IMR-90 (cell line): ENCODE measurements at regions not wholly inside any gene's neighbourhood (a gene's known extent, or its start where the extent isn't known, plus 50 kb on each side); places are given as distances from the start of the nearest gene placed in this dataset.
A peak's percentile ranks its signal among the peaks of the same experiment; 100 is the strongest.

Experiments used
- ATAC-seq: fragments of 200-7000 bp; cut with Tn5 transposase; 2 replicates; pipeline ENCODE4 v1.9.1; 2020; ENCODE audit warnings: low read depth, mild to moderate bottlenecking, moderate library complexity
- BruUV-seq: library from RNA; stranded (reverse); fragments of 400-500 nt; replicated peaks from 2 replicates; lab custom pipeline; 2021; lab: Mats Ljungman, UMichigan
- CTCF ChIA-PET: fragments of 300-600 bp; formaldehyde crosslinking; extraction: SDS; loops from one replicate; lab custom pipeline; 2021; ENCODE audit warnings: antibody characterized with exemption; lab: Yijun Ruan, JAX
- POLR2A ChIA-PET: fragments of 300-600 bp; sonication (Branson Sonifier 250); formaldehyde crosslinking; loops from one replicate; lab custom pipeline; 2022; ENCODE audit warnings: antibody characterized with exemption; ENCODE audit not compliant: unreplicated experiment; lab: Charles Lee
- DNase-seq: peaks from one replicate; pipeline ENCODE4 v3.0.0; 2013
- H2AFZ ChIP-seq: replicated peaks from 2 replicates; pipeline ENCODE3; 2013; ENCODE audit warnings: low read length, mild to moderate bottlenecking; ENCODE audit not compliant: poor library complexity
- H2AK5ac ChIP-seq: 2 replicates; pipeline ENCODE4 v1.6.1; 2013; ENCODE audit warnings: low read depth, low read length, inconsistent platforms
- H2AK9ac ChIP-seq: replicated peaks from 2 replicates; pipeline ENCODE3; 2013; ENCODE audit warnings: mild to moderate bottlenecking, low read depth, low read length, moderate library complexity; ENCODE audit not compliant: poor library complexity
- H2BK120ac ChIP-seq: 2 replicates; pipeline ENCODE4 v1.6.1; 2013; ENCODE audit warnings: low read depth, low read length, inconsistent platforms
- H2BK15ac ChIP-seq: 3 replicates; pipeline ENCODE4 v1.6.1; 2013; ENCODE audit warnings: low read depth, low read length, inconsistent platforms
- H2BK20ac ChIP-seq: 2 replicates; pipeline ENCODE4 v1.6.1; 2013; ENCODE audit warnings: low read depth, mild to moderate bottlenecking, inconsistent platforms, low read length, moderate library complexity
- H2BK5ac ChIP-seq: 2 replicates; pipeline ENCODE4 v1.6.1; 2013; ENCODE audit warnings: mild to moderate bottlenecking, low read depth, low read length, inconsistent platforms; ENCODE audit not compliant: poor library complexity, severe bottlenecking
- H3K14ac ChIP-seq: replicated peaks from 2 replicates; pipeline ENCODE4 v1.6.1; 2013; ENCODE audit warnings: low read depth, low read length, inconsistent platforms
- H3K18ac ChIP-seq: 2 replicates; pipeline ENCODE4 v1.6.1; 2013; ENCODE audit warnings: low read depth, low read length, control low read depth
- H3K23ac ChIP-seq: 2 replicates; pipeline ENCODE4 v1.6.1; 2013; ENCODE audit warnings: low read depth, low read length, inconsistent platforms
- H3K27ac ChIP-seq: 2 replicates; pipeline ENCODE4 v1.5.1; 2013; ENCODE audit warnings: mild to moderate bottlenecking, control low read depth, low read length; ENCODE audit not compliant: insufficient read depth
- H3K27me3 ChIP-seq: 2 replicates; pipeline ENCODE4 v1.6.1; 2013; ENCODE audit warnings: low read length; ENCODE audit not compliant: control insufficient read depth, insufficient read depth
- H3K36me3 ChIP-seq: 2 replicates; pipeline ENCODE4 v1.6.1; 2013; ENCODE audit warnings: low read length, mixed read lengths; ENCODE audit not compliant: control insufficient read depth, insufficient read depth
- H3K4ac ChIP-seq: 2 replicates; pipeline ENCODE4 v1.6.1; 2013; ENCODE audit warnings: low read depth, low read length, inconsistent platforms
- H3K4me1 ChIP-seq: 2 replicates; pipeline ENCODE4 v1.6.1; 2013; ENCODE audit warnings: low read length, mixed read lengths; ENCODE audit not compliant: control insufficient read depth, insufficient read depth
- H3K4me2 ChIP-seq: 2 replicates; pipeline ENCODE4 v1.6.1; 2013; ENCODE audit warnings: low read depth, mild to moderate bottlenecking, control low read depth, low read length, moderate library complexity
- H3K4me3 ChIP-seq: 2 replicates; pipeline ENCODE4 v1.5.1; 2013; ENCODE audit warnings: low read depth, mild to moderate bottlenecking, control low read depth, low read length, moderate library complexity; ENCODE audit not compliant: insufficient read depth
- H3K56ac ChIP-seq: 2 replicates; pipeline ENCODE4 v1.6.1; 2013; ENCODE audit warnings: low read length, inconsistent platforms; ENCODE audit not compliant: insufficient read depth; ENCODE audit errors: extremely low read depth
- H3K79me1 ChIP-seq, 2 experiments: 2 replicates each; pipeline ENCODE4 v1.6.1; 2013; ENCODE audit warnings: low read length in 2 of 2, inconsistent platforms in 1 of 2, low read depth in 1 of 2
- H3K9ac ChIP-seq: 2 replicates; pipeline ENCODE4 v1.6.1; 2013; ENCODE audit warnings: low read depth, low read length, control low read depth
- H3K9me1 ChIP-seq: 2 replicates; pipeline ENCODE4 v1.6.1; 2013; ENCODE audit warnings: low read length, inconsistent platforms; ENCODE audit not compliant: insufficient read depth
- H3K9me3 ChIP-seq: 2 replicates; pipeline ENCODE4 v1.6.1; 2013; ENCODE audit warnings: low read length; ENCODE audit not compliant: control insufficient read depth, insufficient read depth
- H4K20me1 ChIP-seq: 2 replicates; pipeline ENCODE4 v1.6.1; 2013; ENCODE audit warnings: low read length, inconsistent platforms; ENCODE audit not compliant: insufficient read depth
- H4K5ac ChIP-seq: 2 replicates; pipeline ENCODE4 v1.6.1; 2013; ENCODE audit warnings: mild to moderate bottlenecking, low read depth, low read length, control low read depth
- H4K8ac ChIP-seq, 2 experiments: 2 replicates each; pipeline ENCODE4 v1.6.1; 2013; ENCODE audit warnings: low read depth in 2 of 2, low read length in 2 of 2, control low read depth in 1 of 2, inconsistent platforms in 1 of 2
- H4K91ac ChIP-seq: 2 replicates; pipeline ENCODE4 v1.6.1; 2013; ENCODE audit warnings: low read depth, low read length, inconsistent platforms; ENCODE audit not compliant: insufficient read depth
- BHLHE40 ChIP-seq: fragments of 150-350 bp; IDR thresholded peaks from 2 replicates; pipeline ENCODE4 v1.6.1; 2016; ENCODE audit warnings: mild to moderate bottlenecking, low read depth, low read length
- CEBPB ChIP-seq: IDR thresholded peaks from 2 replicates; pipeline ENCODE4 v1.6.1; 2012; ENCODE audit warnings: low read depth, low read length, improper control_type of control experiment
- WGBS, 2 experiments: methylation state at CpG; one replicate each; pipeline versions ENCODE4 v1.1.5 to v1.1.7; 2013; ENCODE audit warnings: missing lambda C conversion rate in 2 of 2; ENCODE audit not compliant: insufficient read length in 1 of 2; ENCODE audit errors: extremely low coverage in 2 of 2; 5-methylcytosine and 5-hydroxymethylcytosine counted together
- dilution Hi-C: fragments of 300-500 bp; cut with HindIII; formaldehyde crosslinking; loops from one replicate; pipeline ENCODE4 v1.14.3; 2018; ENCODE audit warnings: low sequenced_read_pairs; ENCODE audit not compliant: unreplicated experiment
- in situ Hi-C: fragments of 300-500 bp; cut with MboI; formaldehyde crosslinking; loops from 3 replicates; pipeline ENCODE4 v1.14.3; 2019; ENCODE audit warnings: low sequenced_read_pairs, inconsistent platforms, mixed read lengths
- intact Hi-C: fragments of 100-400 bp; cut with micrococcal nuclease; formaldehyde crosslinking; loops from 2 replicates; pipeline ENCODE4 v1.10.0; 2022

DNA sequence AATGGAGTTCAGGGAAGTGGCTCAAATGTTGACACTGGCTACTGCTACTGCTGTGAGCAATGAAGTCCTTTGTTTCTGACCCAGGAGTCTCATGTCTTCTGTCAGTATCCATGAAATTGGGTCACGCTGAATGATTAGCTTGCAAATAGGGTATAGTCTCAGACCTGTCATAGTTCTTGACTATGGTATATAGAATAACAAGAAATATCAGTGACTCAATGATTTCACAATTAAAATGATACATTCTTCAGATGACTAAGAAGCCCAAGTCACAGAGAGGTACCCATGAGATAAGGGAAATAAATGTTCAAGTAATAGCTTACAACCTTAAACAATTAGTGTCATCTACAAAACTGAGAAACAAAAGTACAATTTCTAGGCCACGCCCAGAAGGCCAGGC is 89.3 kb downstream of the LYZL2 start:
- Histone ChIP-seq H2BK120ac (no peak overlapping the region), H2AK9ac (no peak overlapping the region), H4K5ac (no peak overlapping the region), H3K79me1 (no peaks in the 10 kb centered on the region), H2AK5ac (no peak overlapping the region), H3K4me1 (0 out of 2 replicates have a peak, but pooled peaks cover 2% of the 10 kb centered on the region), H3K4me3 (no peak overlapping the region), H3K4ac (no peak overlapping the region), H3K9me3 (no peaks in the 10 kb centered on the region), H3K18ac (no peak overlapping the region), H3K27me3 (peaks cover 9% of the 10 kb centered on the region), H3K36me3 (no peaks in the 10 kb centered on the region), H2AFZ (no peak overlapping the region), H3K9me1 (no peaks in the 10 kb centered on the region), H2BK15ac (no peak overlapping the region), H2BK5ac (no peak overlapping the region), H4K20me1 (no peaks in the 10 kb centered on the region), H3K23ac (no peak overlapping the region), H3K14ac (no peak overlapping the region), H3K4me2 (no peak overlapping the region), H2BK20ac (no peak overlapping the region), H3K56ac (no peak overlapping the region), H3K9ac (no peak overlapping the region), H3K27ac (no peak overlapping the region), H4K91ac (no peak overlapping the region), H4K8ac (no peak overlapping the region)
- CTCF ChIA-PET: interaction anchor here (1.9 kb wide), 1 partner anchor 51 kb away, joined by 5 read pairs; no protein-coding TSS in a partner anchor
- intact Hi-C loops: no loop called here
- dilution Hi-C loops: no loop called here
- POLR2A ChIA-PET: no interaction called here
- no CpG with 5 or more reads among the region's 2 CpGs for WGBS, 2 experiments
- DNase-seq: peak; percentile 8
- 0 out of 2 replicates have a peak, but pooled peaks have one; percentile 22 for TF ChIP-seq CEBPB
- no peak for TF ChIP-seq BHLHE40
- BruUV-seq: no TSS peak
- in situ Hi-C loops: no loop called here
- ATAC-seq: no peak
